Chondrocyte (in vitro differentiated cells): ENCODE measurements at regions not wholly inside any gene's neighbourhood (a gene's known extent, or its start where the extent isn't known, plus 50 kb on each side); places are given as distances from the start of the nearest gene placed in this dataset.

Experiments used
- DNase-seq: peaks from one replicate; pipeline ENCODE4 v3.0.0; 2021; ENCODE audit warnings: mixed read lengths, low spot score
- H3K27ac Mint-ChIP-seq: one replicate; pipeline ENCODE4 v1.8.0; 2021; ENCODE audit warnings: mild to moderate bottlenecking, moderate library complexity, mixed read lengths; ENCODE audit not compliant: unreplicated experiment
- H3K27me3 Mint-ChIP-seq: 2 replicates; pipeline ENCODE4 v1.8.0; 2021; ENCODE audit warnings: low read depth, mixed read lengths
- H3K36me3 Mint-ChIP-seq: 2 replicates; pipeline ENCODE4 v1.8.0; 2021; ENCODE audit warnings: low read depth, mixed read lengths
- H3K4me1 Mint-ChIP-seq: 2 replicates; pipeline ENCODE4 v1.8.0; 2021; ENCODE audit warnings: low read depth, mild to moderate bottlenecking, mixed read lengths
- H3K4me3 Mint-ChIP-seq: one replicate; pipeline ENCODE4 v1.8.0; 2021; ENCODE audit warnings: mild to moderate bottlenecking, moderate library complexity, mixed read lengths; ENCODE audit not compliant: unreplicated experiment
- H3K9me3 Mint-ChIP-seq: 2 replicates; pipeline ENCODE4 v1.8.0; 2021; ENCODE audit warnings: low read depth, mixed read lengths
- TF ChIP-seq, protein P1 (sequence below): fragments of 200-600 bp; sonication (generic); IDR thresholded peaks from 2 replicates; pipeline ENCODE4 v1.5.0; 2021; ENCODE audit warnings: antibody characterized with exemption, mild to moderate bottlenecking, moderate library complexity

DNA sequence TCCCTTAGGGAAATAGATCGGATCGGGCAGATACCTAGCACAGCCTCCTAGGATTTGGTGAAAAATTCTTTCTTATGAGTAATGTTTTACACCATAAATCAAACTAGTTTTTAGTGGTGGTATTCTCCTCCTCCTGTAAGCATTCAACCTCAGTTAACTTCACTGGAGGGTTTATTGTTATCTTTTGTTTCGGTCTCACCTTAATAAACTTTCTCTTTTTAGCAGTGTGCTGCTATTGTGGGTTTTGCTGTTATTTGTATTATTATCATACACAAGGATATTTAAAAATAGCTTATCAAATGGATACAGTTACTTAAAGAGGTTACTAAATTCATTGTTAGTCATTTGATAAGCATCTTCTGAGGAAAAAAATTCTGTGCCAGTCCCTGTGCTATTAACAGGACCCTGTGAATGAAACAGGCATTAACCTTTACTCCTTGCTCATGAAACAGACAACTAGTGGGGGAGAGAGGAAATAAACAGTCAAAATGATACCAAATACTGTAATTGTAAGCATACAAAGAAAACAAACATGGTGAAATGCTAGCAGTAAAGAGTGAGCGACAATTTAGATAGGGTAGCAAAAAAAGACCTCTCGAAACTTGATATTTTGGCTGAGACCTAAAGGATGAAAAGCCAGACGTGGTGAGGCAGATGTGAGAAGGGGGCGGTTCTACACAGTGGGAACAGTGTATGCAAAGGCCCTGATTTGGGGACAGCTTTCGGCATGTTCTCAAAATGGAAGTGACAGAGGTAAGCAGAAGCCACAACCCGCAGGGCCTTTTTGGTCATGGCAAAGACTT is 178.7 kb upstream of the SOX5 start:
- DNase-seq, result no peak
- Mint-ChIP-seq H3K9me3 (no peaks in the 10 kb centered on the region), H3K27ac (no peak overlapping the region), H3K4me3 (no peak overlapping the region), H3K27me3 (no peaks in the 10 kb centered on the region), H3K4me1 (peaks cover 14% of the 10 kb centered on the region), H3K36me3 (no peaks in the 10 kb centered on the region)
- TF ChIP-seq, protein P1, sequence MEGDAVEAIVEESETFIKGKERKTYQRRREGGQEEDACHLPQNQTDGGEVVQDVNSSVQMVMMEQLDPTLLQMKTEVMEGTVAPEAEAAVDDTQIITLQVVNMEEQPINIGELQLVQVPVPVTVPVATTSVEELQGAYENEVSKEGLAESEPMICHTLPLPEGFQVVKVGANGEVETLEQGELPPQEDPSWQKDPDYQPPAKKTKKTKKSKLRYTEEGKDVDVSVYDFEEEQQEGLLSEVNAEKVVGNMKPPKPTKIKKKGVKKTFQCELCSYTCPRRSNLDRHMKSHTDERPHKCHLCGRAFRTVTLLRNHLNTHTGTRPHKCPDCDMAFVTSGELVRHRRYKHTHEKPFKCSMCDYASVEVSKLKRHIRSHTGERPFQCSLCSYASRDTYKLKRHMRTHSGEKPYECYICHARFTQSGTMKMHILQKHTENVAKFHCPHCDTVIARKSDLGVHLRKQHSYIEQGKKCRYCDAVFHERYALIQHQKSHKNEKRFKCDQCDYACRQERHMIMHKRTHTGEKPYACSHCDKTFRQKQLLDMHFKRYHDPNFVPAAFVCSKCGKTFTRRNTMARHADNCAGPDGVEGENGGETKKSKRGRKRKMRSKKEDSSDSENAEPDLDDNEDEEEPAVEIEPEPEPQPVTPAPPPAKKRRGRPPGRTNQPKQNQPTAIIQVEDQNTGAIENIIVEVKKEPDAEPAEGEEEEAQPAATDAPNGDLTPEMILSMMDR, result no peak

DNA sequence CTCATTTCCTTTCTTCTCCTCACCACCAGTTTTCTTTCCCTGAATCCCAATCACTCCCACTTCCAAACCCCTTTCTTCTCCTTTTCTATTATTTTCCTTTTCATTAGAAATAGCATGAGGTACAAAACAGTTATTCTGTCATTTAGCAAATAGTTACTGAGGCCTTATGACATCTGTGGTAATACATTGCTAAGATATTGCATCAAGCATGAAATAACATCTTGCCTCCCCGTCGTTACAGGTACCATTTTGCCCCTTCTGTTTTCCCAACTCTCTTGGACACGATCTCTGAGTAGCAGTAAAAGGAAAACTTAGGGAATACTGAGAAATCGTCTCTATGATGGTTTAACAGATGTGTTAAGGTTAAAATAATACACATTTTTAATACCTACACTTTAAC is 175.8 kb upstream of the SOX5 start:
- no peak for DNase-seq
- no peak overlapping the region for H3K4me3 Mint-ChIP-seq
- H3K4me1 Mint-ChIP-seq, result no peaks in the 10 kb centered on the region
- H3K9me3 Mint-ChIP-seq, result peaks cover 4% of the 10 kb centered on the region
- TF ChIP-seq, protein P1, result no peak
- no peaks in the 10 kb centered on the region for H3K27me3 Mint-ChIP-seq
- no peak overlapping the region for H3K27ac Mint-ChIP-seq
- no peaks in the 10 kb centered on the region for H3K36me3 Mint-ChIP-seq

DNA sequence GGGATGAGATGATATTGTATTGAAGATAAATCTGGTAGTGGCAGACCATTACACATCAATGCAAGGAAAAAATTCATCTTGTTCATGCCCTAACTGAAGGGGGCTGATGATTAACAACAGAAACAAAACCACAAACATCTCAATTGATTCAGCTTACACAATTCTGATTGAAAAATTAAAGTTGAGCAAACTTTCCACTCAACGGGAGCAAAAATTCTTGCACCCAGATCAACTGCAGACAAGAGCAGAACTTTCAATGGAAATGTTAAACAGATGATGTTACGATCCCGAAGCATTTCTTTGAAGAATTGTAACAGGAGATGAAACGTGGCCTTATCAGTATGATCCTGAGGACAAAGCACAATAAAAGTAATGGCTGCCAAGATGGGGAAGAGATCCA is 172.4 kb upstream of the SOX5 start:
- TF ChIP-seq, protein P1, result no peak
- Mint-ChIP-seq H3K4me1 (peaks cover 10% of the 10 kb centered on the region), H3K27ac (no peak overlapping the region), H3K4me3 (no peak overlapping the region), H3K36me3 (no peaks in the 10 kb centered on the region), H3K27me3 (no peaks in the 10 kb centered on the region), H3K9me3 (peaks cover 5% of the 10 kb centered on the region)
- DNase-seq, result no peak

DNA sequence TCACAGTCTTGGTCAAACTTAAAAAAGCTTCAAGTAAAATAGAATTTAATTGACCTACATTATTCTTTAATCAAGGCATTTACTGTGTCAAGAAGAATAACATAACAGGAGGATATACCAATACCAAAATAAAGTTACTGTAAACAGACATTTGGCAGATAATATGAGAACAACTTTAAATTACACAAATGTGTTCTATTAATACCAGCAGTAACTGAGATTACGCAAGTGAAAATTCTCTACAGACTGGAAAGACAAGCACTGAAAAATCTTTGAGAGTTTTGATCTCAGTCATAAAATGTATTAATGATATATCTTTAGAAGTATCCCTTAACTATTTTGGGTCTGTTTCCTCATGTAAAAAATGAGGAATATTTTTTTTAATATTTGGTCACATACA is 169.2 kb upstream of the SOX5 start:
- Mint-ChIP-seq H3K4me3 (no peak overlapping the region), H3K27ac (no peak overlapping the region), H3K4me1 (peaks cover 14% of the 10 kb centered on the region), H3K27me3 (no peaks in the 10 kb centered on the region), H3K9me3 (peaks cover 7% of the 10 kb centered on the region), H3K36me3 (no peaks in the 10 kb centered on the region)
- no peak for DNase-seq
- TF ChIP-seq, protein P1, result no peak

DNA sequence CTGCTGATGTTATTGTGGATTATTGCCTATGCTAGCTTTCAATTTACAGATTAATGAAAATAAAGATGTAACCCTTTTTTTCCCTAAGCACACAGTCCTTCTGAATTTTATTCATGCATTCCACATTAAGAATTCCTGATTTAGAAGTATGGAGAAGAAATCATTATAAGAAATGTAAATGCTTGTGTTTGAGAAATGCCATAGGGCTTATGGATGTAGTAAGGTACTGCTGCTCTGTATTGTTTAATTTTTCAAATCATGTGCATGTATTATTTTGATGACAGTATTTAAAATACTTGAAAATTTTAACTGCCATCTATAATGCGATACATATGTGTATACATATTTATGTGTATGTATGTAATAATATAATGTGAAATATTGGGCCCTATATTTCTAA is 167.1 kb upstream of the SOX5 start:
- no peak overlapping the region for H3K27ac Mint-ChIP-seq
- H3K27me3 Mint-ChIP-seq, result no peaks in the 10 kb centered on the region
- TF ChIP-seq, protein P1, result no peak

More for the DNA sequence above, 167.1 kb upstream of the SOX5 start:
- Mint-ChIP-seq H3K36me3 (no peaks in the 10 kb centered on the region), H3K4me1 (peaks cover 23% of the 10 kb centered on the region), H3K4me3 (no peak overlapping the region), H3K9me3 (peaks cover 7% of the 10 kb centered on the region)
- DNase-seq, result no peak
